GM12878 (cell line): ENCODE measurements at regions not wholly inside any gene's neighbourhood (a gene's known extent, or its start where the extent isn't known, plus 50 kb on each side); places are given as distances from the start of the nearest gene placed in this dataset.

Experiments used
- ATAC-seq: fragments of 200-7000 bp; cut with Tn5 transposase; 3 replicates; pipeline ENCODE4 v1.9.1; 2020; ENCODE audit warnings: mild to moderate bottlenecking, moderate library complexity
- BruUV-seq: library from RNA; stranded (reverse); fragments of 400-500 nt; replicated peaks from 2 replicates; lab custom pipeline; 2021; lab: Mats Ljungman, UMichigan
- CTCF ChIA-PET: fragments of 300-600 bp; sonication (Branson Sonifier 250); formaldehyde crosslinking; extraction: SDS; loops from one replicate; lab custom pipeline; 2021; ENCODE audit warnings: inconsistent platforms; lab: Yijun Ruan, JAX
- POLR2A ChIA-PET: fragments of 350-600 bp; formaldehyde crosslinking; extraction: SDS; loops from one replicate; lab custom pipeline; 2021; ENCODE audit warnings: inconsistent platforms; lab: Charles Lee
- RAD21 ChIA-PET: fragments of 300-600 bp; sonication (Branson Sonifier 250); formaldehyde crosslinking; loops from one replicate; lab custom pipeline; 2023; ENCODE audit warnings: antibody characterized with exemption; ENCODE audit not compliant: unreplicated experiment; lab: Charles Lee
- SMC1A ChIA-PET: fragments of 300-600 bp; sonication (Branson Sonifier 250); formaldehyde crosslinking; loops from one replicate; lab custom pipeline; 2023; ENCODE audit not compliant: unreplicated experiment, uncharacterized antibody; lab: Charles Lee
- DNase-seq: peaks from one replicate; pipeline ENCODE4 v3.0.0-alpha.2; 2011; ENCODE audit warnings: low read depth, low spot score
- FAIRE-seq: peaks from 3 replicates; lab custom pipeline; 2011; peaks lifted over from hg19 to GRCh38; lab: Jason Lieb, UNC
- H2AFZ ChIP-seq: 2 replicates; pipeline ENCODE4 v1.6.0; 2011; ENCODE audit warnings: low read depth, low read length, control low read depth; ENCODE audit not compliant: control insufficient read depth
- H3K27ac ChIP-seq: 2 replicates; pipeline ENCODE4 v1.5.1; 2011; ENCODE audit warnings: control low read depth; ENCODE audit not compliant: control insufficient read depth, insufficient read depth
- H3K27me3 ChIP-seq, 2 experiments: replicated peaks in 1 of 2; 2 replicates each; pipeline versions ENCODE4 v1.6.0 to v1.6.1; 2011; ENCODE audit warnings: low read length in 1 of 2; ENCODE audit not compliant: control insufficient read depth in 2 of 2, insufficient read depth in 2 of 2
- H3K36me3 ChIP-seq, 2 experiments: 2 replicates each; pipeline ENCODE4 v1.5.1; 2011; ENCODE audit warnings: low read length in 1 of 2; ENCODE audit not compliant: control insufficient read depth in 2 of 2, insufficient read depth in 2 of 2
- H3K4me1 ChIP-seq: 2 replicates; pipeline ENCODE4 v1.6.1; 2011; ENCODE audit warnings: mild to moderate bottlenecking, low read length, moderate library complexity, mixed read lengths; ENCODE audit not compliant: control insufficient read depth, insufficient read depth
- H3K4me2 ChIP-seq: 2 replicates; pipeline ENCODE4 v1.6.0; 2011; ENCODE audit warnings: control low read depth; ENCODE audit not compliant: control insufficient read depth, insufficient read depth
- H3K4me3 ChIP-seq: fragments of 200-600 bp; sonication (generic); 2 replicates; pipeline ENCODE4 v1.5.1; 2016
- H3K79me2 ChIP-seq: 2 replicates; pipeline ENCODE4 v1.6.0; 2011; ENCODE audit warnings: low read length; ENCODE audit not compliant: control insufficient read depth, insufficient read depth
- H3K9ac ChIP-seq: 2 replicates; pipeline ENCODE4 v1.8.0; 2011; ENCODE audit warnings: low read length, control low read depth, mixed read lengths; ENCODE audit not compliant: control insufficient read depth, insufficient read depth
- H3K9me3 ChIP-seq: replicated peaks from 3 replicates; pipeline ENCODE4 v1.5.1; 2011; ENCODE audit warnings: mild to moderate bottlenecking, low read length; ENCODE audit not compliant: control insufficient read depth, insufficient read depth
- H4K20me1 ChIP-seq: 2 replicates; pipeline ENCODE4 v1.6.0; 2011; ENCODE audit not compliant: control insufficient read depth, insufficient read depth
- BACH1 ChIP-seq: fragments of 450-650 bp; IDR thresholded peaks from 2 replicates; pipeline ENCODE4 v1.6.1; 2017; ENCODE audit warnings: mild to moderate bottlenecking, borderline replicate concordance
- BCL11A ChIP-seq: IDR thresholded peaks from 2 replicates; pipeline ENCODE4 v1.6.1; 2011; ENCODE audit warnings: low read depth, low read length
- DPF2 ChIP-seq: fragments of 450-650 bp; IDR thresholded peaks from 2 replicates; pipeline ENCODE4 v1.6.1; 2017; ENCODE audit warnings: mild to moderate bottlenecking
- EP300 ChIP-seq, 2 experiments: fragments of 150-350 bp in 1 of 2; IDR thresholded peaks; 2 replicates each; pipeline ENCODE4 v1.6.1; 2011 to 2012; ENCODE audit warnings: low read depth in 2 of 2, low read length in 2 of 2, borderline replicate concordance in 1 of 2, improper control_type of control experiment in 1 of 2, inconsistent platforms in 1 of 2; ENCODE audit not compliant: control insufficient read depth in 1 of 2
- IKZF1 ChIP-seq: fragments of 450-650 bp; conservative IDR thresholded peaks from 2 replicates; pipeline ENCODE4 v1.6.1; 2017; ENCODE audit warnings: antibody characterized with exemption, mild to moderate bottlenecking
- IKZF2 ChIP-seq, 2 experiments: fragments of 450-650 bp; IDR thresholded peaks; 2 replicates each; pipeline ENCODE4 v1.6.1; 2017; ENCODE audit warnings: mild to moderate bottlenecking in 2 of 2, moderate library complexity in 2 of 2
- MTA2 ChIP-seq: fragments of 450-650 bp; IDR thresholded peaks from 2 replicates; pipeline ENCODE4 v1.6.1; 2016; ENCODE audit warnings: low read depth, mild to moderate bottlenecking, moderate library complexity
- NBN ChIP-seq: fragments of 450-650 bp; IDR thresholded peaks from 2 replicates; pipeline ENCODE4 v1.6.1; 2016
- NR2C1 ChIP-seq: fragments of 450-650 bp; IDR thresholded peaks from 2 replicates; pipeline ENCODE4 v1.6.1; 2017; ENCODE audit warnings: antibody characterized with exemption, mild to moderate bottlenecking, moderate library complexity
- POLR2AphosphoS5 ChIP-seq: IDR thresholded peaks from 2 replicates; pipeline ENCODE4 v1.6.1; 2011; ENCODE audit warnings: mild to moderate bottlenecking, low read length, inconsistent platforms
- RUNX3 ChIP-seq: IDR thresholded peaks from 2 replicates; pipeline ENCODE4 v1.6.1; 2012; ENCODE audit warnings: low read length, inconsistent platforms
- SIX5 ChIP-seq: IDR thresholded peaks from 2 replicates; pipeline ENCODE4 v1.6.1; 2011; ENCODE audit warnings: mild to moderate bottlenecking, low read depth, low read length, moderate library complexity; ENCODE audit not compliant: severe bottlenecking
- SRF ChIP-seq, 2 experiments: IDR thresholded peaks; 2 replicates each; pipeline ENCODE4 v1.6.1; 2011; ENCODE audit warnings: low read depth in 2 of 2, low read length in 2 of 2, mild to moderate bottlenecking in 1 of 2, moderate library complexity in 1 of 2
- TARDBP ChIP-seq: IDR thresholded peaks from 2 replicates; pipeline ENCODE4 v1.6.1; 2016; ENCODE audit warnings: borderline replicate concordance
- YBX1 ChIP-seq: fragments of 450-650 bp; IDR thresholded peaks from 2 replicates; pipeline ENCODE4 v1.6.1; 2016; ENCODE audit warnings: antibody characterized with exemption
- ZNF384 ChIP-seq: IDR thresholded peaks from 2 replicates; pipeline ENCODE4 v1.6.1; 2012; ENCODE audit warnings: low read depth, mild to moderate bottlenecking, low read length, improper control_type of control experiment, borderline replicate concordance
- ZNF687 ChIP-seq: fragments of 450-650 bp; IDR thresholded peaks from 2 replicates; pipeline ENCODE4 v1.6.1; 2017; ENCODE audit warnings: mild to moderate bottlenecking, moderate library complexity
- whole genome bisulfite sequencing: methylation state at CpG from one replicate; pipeline ENCODE4 v1.1.6; 2016; ENCODE audit warnings: low lambda C conversion rate; ENCODE audit not compliant: insufficient replicate concordance, insufficient coverage; ENCODE audit errors: missing lambda C conversion rate; 5-methylcytosine and 5-hydroxymethylcytosine counted together
- in situ Hi-C: fragments of 300-500 bp; cut with MboI; formaldehyde crosslinking; loops from 9 replicates; pipeline ENCODE4 v1.14.3; 2018; ENCODE audit warnings: mixed read lengths
- intact Hi-C: fragments of 100-400 bp; cut with micrococcal nuclease; formaldehyde crosslinking; loops from one replicate; pipeline ENCODE4 v1.14.2; 2022; ENCODE audit not compliant: unreplicated experiment

- TF ChIP-seq TARDBP: no peak
- TF ChIP-seq NR2C1: no peak
- no peak for TF ChIP-seq BCL11A
- no peak for TF ChIP-seq ZNF384
- no peak for TF ChIP-seq NBN
- no peak for TF ChIP-seq POLR2AphosphoS5
- no peak for TF ChIP-seq ZNF687
- no peak for TF ChIP-seq SIX5
Observed at GRCh38 chr2:176851889-176852483, 360.6 kb upstream of the HNRNPA3 start (continued).

GRCh38 chr2:176852667-176853066 is 359.9 kb upstream of the HNRNPA3 start:
- DNase-seq (no peak), ATAC-seq (peak; percentile 87), FAIRE-seq (no peak)
- BruUV-seq: no TSS peak
- Histone ChIP-seq H3K27me3 (no peaks in the 10 kb centered on the region), H3K4me2 (no peak overlapping the region), H3K9ac (no peak overlapping the region), H3K4me1 (no peaks in the 10 kb centered on the region), H3K27ac (no peak overlapping the region), H4K20me1 (no peaks in the 10 kb centered on the region), H3K36me3 (no peaks in the 10 kb centered on the region), H3K4me3 (no peak overlapping the region), H3K79me2 (no peaks in the 10 kb centered on the region), H3K9me3 (no peaks in the 10 kb centered on the region), H2AFZ (peak overlapping the region; percentile 18; the same call in 1 of the 2 replicates)
- WGBS: 17% methylated on average over 3 of the region's 3 CpGs
- ChIA-PET CTCF (interaction anchor here (1.0 to 1.1 kb wide), 2 partner anchors 40 to 296 kb away, joined by 3 to 4 read pairs; no protein-coding TSS in a partner anchor), RAD21 (interaction anchor here (1.0 to 1.6 kb wide), 2 partner anchors 25 to 79 kb away, joined by 5 read pairs; no protein-coding TSS in a partner anchor), POLR2A (no interaction called here), SMC1A (interaction anchor here (0.8 to 1.4 kb wide), 5 partner anchors 10 to 187 kb away, joined by 3 to 5 read pairs (median 3); no protein-coding TSS in a partner anchor)
- intact Hi-C loops (no loop called here), in situ Hi-C loops (no loop called here)
- TF ChIP-seq IKZF2 (IDR thresholded peaks at IDR 0.05): peak; percentile 30 to 45; a peak in 2 of 4 replicates
- no peak for TF ChIP-seq BACH1
- TF ChIP-seq MTA2: peak; percentile 48; the same call in 1 of the 2 replicates
- no peak for TF ChIP-seq YBX1
- 0 out of 2 replicates have a peak, but pooled peaks have one; percentile 39 for TF ChIP-seq DPF2
- TF ChIP-seq EP300 (IDR thresholded peaks at IDR 0.05; ENCODE audit: borderline replicate concordance in 1 of 2, control insufficient read depth in 1 of 2, low read depth in 2 of 2, low read length in 2 of 2): peak in 1 of 2 experiments; percentile 58; a peak in 1 of 4 replicates
- TF ChIP-seq SRF (IDR thresholded peaks at IDR 0.05; ENCODE audit: low read depth in 2 of 2, low read length in 2 of 2): no peak
- peak; percentile 27; the same call in 1 of the 2 replicates for TF ChIP-seq RUNX3
- TF ChIP-seq IKZF1: peak; percentile 48; the same call in 1 of the 2 replicates
- 0 out of 2 replicates have a peak, but pooled peaks have one; percentile 49 for TF ChIP-seq NBN
